Activated CD8-positive, alpha-beta memory T cell treated with anti-CD3 and anti-CD28 coated beads for 48 hours (primary cell): ENCODE measurements at regions not wholly inside any gene's neighbourhood (a gene's known extent, or its start where the extent isn't known, plus 50 kb on each side); places are given as distances from the start of the nearest gene placed in this dataset.

Experiments used
- DNase-seq, 3 experiments: peaks; one replicate each; pipeline ENCODE4 v3.0.0-alpha.2; 2020; ENCODE audit warnings: low read depth in 2 of 3, low spot score in 2 of 3

DNA sequence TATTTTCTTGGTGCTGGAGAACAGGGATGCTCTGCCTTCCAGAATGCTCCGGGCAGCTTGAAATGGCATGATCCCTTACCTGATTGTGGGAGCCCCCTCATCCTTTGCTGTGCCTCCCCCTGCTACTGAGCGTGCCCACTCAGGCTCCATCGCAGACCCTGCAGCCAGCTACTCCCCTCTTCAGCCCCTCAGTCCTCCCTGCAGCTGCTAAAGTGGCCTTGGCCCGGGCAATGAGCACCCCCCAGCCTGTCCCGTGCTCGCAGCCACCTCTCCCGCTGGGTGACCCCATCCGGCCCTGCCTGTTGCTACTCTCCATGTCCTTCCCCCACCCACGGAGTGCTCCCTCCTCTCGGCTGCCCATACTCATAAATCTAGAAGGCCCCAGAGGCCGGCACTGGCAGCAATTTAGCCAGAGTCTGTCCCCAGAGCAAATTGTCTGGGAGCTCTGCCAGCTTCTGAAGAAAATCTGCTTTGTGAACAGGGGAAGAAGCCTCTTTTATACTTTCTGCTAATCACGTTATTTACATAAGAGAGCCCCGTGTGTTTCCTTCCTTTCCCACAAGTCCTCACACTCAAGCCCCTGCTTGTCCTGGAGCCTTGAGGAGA, 143.7 kb upstream of the FRMD6 start:
- no peak for DNase-seq

DNA sequence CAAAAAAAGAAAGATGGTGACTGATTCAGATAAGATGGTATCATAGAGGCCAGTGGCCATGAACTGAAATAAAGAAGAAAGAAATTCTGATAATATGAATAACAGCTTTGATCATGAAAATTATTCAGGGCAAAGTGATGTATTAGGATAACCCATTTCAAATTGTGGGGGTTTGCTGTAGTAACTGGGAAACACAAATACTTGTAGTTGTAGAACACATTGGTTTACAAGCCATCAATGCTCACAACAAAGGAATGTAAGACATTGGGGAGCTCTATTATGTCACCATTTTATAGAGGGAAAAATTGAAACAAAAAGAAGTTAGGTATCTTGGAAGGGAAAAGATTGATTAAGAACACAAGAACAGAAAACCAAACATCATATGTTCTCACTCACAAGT, 140.4 kb upstream of the FRMD6 start:
- no peak for DNase-seq

DNA sequence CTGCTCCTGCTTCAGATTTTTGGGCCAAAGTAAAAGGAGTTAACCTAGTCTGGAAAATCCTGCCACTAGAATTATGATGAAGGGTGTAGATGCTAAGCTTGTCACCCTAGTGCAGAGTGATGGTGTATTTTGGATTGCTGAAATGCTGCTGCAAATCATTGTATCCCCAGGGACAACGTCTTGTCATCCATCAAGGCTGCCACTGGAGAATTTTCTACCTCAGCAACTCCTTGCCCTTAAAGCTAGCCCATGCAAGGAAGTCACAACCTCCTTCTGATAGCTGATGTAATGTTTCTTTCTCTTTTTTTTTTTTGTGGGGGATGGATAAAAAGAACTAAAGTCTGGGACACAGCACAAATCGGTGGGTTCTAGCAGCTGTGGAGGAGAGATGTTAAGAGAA, 139.4 kb upstream of the FRMD6 start:
- no peak for DNase-seq

DNA sequence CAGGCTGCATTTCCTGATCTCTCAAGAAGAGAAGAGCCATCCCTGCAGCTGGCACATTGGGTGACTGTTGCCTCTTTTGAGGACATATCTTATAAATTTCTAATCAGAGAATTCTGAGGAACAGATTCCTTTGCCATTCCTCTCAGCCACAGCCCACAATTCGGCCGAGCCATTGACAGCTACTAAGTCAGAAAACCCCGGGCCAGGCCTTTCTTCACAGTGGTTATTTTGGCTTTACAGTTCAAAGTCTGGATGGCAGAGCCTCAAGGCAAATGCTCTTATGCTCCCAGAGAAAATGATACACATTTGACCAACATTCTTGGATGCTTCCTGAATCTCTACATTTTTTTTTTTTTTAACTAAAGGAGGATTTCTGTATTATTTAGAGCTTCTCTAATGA, 138.4 kb upstream of the FRMD6 start:
- no peak for DNase-seq

DNA sequence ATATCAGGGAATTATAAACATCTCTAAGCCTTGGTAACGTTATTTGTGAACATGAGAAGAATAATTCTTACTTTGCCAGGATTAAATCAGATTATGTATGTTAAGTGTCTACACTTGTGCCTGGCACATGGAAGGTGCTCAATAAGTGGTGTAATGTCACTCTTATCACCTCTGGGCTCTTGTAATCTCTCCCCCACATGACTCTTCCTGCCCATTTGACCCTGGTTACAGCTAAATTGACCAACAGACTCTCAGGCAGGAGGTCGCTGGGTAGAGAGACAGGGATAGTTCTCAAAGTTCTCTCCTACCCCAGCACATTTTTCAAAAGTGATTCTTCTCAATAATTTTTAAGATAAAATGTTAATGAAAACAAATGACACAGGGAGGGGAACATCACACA, 137.8 kb upstream of the FRMD6 start:
- DNase-seq, result no peak

DNA sequence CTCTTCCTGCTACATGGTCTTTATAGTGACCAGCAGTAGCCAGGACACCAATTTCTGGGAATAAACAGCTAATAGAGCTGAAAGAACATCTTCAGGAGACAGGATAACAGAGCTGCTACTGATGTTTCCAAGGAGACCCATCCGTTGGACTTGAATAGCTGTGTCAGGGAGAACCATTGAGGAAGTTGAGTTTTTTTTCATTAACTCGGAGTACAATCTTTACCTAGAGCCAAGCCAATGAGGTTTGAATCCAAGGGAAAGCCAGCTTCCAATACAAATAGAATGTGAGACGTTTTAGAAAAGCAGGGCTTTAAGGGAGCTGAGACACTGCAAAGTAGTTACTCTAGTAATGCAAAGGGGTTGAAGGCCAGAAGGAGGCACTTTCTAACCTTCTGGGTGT, 136.1 kb upstream of the FRMD6 start:
- DNase-seq, result no peak

DNA sequence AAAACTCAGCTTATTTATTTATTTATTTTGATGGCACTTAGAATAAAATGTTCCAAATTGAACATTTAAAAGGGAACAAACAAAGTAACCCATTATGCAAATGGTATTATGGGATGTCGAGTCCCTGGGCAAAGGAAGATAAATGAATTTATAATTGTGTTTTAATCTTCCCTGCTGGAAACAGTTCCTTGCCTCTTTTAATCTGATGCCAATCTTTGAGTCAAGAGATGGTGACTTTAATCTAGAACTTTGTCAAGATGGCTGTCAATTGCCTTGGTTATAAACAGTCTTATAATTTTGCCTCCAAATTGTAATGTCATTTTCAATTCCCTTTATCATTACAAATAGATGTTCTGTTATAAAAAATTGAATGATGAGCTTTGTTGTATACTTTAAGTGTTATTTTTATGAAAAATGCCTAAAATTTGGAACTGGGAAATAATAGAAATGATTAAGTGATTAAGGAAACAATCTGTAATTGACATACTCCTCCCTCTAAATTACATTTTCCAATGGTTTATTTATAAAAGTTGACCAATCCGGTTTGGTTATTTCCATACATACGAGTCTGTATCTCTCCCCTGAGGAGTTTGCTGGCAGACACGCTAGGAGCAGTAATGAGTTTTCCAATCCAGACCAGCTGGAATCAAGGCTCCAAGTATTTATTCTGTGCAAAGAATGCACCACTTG, 134.9 kb upstream of the FRMD6 start:
- DNase-seq, result no peak

DNA sequence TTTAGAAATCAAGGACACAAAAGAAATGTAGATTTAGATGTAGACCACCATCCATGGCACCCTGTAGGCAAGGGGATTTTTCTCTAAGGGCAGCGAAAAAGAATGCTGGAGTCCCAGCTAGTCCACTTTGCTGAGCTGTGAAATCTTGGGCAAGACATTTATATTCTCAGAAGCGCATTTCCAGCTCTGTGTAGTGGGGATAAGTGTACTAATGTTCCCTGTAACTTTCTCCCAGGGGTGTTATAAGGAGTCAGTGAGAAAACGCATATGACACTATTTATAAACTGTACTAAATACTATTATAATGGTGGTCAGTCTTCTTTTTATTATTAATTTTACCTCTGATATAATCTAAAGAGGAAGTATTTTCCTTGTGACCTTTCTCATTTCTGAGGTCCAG, 133.4 kb upstream of the FRMD6 start:
- DNase-seq, result no peak

DNA sequence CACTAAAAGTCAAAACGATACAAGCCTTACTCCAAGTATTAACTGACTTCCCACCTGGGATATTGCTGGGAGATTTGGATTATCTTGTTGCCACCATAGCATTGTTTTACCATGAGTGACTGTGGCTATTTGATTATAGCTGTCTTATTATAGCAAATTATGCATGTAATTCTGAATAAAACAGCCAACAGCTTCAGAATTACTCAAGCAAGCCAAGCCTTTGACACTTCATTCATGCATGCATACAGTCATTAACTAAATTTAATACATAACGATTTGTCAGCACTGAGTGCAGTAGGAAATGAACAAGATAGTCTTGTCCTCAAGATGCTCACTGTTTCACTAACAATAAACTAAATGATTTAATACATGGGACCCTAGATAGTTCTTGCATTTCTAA, 133.0 kb upstream of the FRMD6 start:
- DNase-seq, result no peak

DNA sequence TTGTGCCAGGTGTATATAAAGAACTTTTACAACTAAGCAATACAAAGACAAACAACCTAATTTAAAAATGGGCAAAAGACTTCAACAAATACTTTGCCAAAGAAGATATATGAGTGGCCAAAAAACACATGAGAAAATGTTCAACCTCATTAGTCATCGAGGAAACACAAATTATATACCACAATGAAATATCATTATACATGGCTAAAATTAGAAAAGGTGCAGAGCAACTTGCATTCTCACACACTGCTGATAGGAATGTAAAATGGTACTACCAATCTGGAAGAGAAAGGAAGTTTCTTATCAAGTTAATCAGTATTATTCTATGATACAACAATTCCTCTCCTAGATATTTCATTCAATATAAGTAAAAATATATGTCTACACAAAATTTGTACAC, 131.6 kb upstream of the FRMD6 start:
- DNase-seq, result no peak

DNA sequence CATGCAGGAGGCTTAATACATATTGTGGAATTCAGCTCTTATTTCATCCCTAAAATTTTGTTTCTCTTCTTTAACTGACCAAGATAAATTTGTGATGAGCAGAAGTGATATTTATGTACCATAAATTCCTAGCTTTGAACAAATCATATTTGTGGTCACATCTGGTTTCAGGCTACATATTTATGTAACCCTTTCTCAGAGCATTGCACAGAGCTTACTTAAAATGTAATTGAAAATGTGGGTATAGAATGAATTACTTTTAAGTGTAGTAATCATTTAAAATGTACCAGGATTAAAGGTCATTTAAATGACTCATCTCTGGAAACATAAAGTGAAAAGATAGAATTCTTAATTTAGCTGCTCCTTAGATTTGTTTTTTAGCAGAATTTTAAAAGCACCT, 129.9 kb upstream of the FRMD6 start:
- no peak for DNase-seq

DNA sequence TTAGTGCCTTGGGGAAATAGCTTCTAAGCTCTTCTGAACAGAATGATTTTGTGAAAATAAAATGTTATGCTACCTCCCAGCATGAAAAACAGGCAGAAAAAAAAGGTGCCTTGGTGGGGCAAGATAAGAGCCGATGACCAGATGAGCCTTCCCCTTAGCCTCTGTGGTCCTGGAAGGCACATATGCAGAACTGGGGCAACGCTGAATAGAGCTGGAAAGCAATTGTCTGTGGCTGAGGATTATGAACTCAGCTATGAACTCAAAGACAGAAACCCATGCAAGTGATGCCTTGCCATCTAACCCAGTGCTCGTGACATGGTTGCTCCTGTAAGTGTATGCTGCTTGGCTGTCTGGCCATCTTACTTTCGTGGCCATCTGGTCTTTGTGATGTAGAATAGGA, 128.5 kb upstream of the FRMD6 start:
- DNase-seq, result no peak

DNA sequence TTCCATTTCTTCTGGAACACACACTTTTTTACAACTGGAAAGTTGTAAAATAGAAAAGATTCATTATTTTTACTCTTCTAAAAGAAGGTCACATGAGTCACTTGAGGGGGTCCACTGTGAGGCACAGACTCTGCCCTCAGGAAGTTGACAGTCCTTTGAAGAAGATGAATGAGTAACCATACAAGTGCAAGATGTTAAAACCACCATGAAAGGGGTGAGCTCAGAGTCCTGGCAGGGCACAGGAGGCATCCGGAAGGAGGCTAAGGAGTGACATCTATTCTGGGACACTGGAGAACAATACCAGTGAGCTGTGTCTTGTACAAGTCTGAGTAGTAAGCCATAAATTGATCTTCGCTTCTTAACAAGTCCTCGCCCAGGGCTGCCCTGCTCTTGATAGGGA, 126.0 kb upstream of the FRMD6 start:
- DNase-seq, result no peak

DNA sequence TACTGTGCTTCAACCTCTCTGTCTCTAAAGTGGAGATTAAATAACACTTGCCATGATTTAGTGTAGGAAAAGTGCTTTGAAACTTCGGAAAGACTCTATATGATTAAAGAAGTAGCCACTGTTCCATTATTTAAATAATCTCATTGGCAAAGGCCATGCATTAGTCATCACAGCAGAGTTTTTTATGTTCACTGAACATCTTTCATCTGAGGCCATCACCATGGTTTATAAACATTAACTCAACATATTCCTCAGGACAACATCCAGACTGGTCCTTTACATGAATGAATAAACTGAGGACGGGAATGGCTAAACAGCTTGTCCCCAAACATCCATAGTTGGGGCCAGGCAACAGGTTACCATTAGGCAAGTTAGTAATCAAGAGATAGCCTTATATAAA, 124.6 kb upstream of the FRMD6 start:
- no peak for DNase-seq

DNA sequence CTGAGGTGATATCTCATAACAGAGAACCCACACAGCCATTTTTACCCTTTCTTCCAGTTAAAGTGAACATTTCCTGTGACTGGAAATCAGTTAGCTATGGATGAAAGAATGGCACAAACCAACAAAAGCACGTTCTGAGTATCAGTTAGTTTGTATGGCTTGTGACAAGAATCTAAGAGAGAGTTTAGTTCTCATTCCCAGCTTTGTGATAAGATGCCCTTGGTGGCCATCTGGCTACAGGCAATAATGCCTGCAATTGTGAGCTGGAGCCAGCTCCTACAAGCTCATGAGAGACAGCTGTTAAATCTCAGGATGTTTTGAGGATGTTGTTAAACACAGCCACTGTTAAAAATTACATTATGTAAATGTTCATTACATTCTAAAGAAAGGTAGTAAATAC, 122.0 kb upstream of the FRMD6 start:
- no peak for DNase-seq

DNA sequence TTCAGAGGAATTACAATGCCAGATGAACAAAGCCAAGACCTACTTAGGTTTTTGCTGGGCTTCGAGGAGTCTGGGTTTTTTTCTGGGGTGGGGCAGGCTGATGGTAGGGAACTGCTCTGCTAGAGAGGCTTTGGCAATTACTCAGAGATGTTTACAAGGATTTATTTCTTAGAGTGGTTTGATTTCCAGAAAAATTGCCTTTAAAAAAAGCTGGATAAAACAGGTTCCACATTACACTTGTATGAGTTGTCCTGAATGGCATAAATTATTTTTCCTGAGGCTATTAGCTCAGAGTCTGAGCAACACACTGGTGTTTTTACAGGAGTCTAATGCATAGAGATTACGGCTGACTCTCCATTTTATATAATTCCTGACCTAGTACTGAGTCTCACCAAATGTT, 118.5 kb upstream of the FRMD6 start:
- no peak for DNase-seq

DNA sequence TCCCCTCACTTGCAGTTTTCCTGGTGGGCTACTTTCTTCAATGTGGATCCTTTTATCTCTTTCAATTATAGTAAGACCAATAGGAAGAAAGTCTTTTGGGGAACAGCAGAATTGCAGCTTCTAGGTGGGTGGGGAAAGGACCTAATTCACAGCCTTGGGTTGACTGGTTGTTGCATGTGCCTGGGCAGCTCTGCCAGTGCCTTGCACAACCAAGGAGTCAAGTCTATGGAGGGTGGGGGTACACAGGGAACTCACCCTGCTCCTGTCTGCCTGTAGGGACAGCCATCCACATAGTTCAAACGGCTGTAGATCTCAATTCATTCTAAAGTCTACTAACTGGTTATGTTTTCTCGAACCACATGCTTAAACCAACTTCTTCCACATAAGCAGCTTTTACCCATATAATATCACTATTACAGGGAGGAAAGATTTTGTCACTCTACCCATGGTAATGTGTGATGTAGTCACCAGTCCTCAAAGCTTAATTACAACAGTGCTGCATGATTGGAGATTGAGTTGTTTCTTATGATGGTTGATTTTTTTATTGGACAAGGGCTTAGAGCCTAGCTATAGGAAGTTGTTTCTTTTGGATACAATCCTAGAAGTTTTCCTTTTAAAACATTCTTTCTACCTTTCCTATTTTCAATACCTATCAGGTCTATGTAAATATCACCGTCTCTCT, 117.7 kb upstream of the FRMD6 start:
- DNase-seq, result no peak

DNA sequence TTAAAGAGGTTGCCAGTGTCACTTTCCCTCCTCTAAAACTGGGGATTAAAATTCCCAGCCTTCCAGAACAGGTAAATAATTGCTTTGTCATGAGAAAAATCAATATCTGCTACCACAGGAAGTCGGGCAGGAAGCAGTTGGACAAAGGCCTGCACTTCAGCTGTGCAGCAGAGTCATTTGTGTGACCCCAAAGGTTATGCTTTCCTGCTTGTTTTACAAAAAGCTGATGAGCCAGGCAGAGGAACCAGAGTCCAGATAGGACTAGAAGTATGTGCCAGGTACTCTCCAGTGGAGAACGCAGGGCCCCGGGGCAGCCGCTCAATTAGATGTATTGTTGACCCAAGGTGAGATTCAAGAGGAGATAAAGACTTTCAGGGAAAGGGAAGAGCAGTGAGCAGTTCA, 117.1 kb upstream of the FRMD6 start:
- no peak for DNase-seq

DNA sequence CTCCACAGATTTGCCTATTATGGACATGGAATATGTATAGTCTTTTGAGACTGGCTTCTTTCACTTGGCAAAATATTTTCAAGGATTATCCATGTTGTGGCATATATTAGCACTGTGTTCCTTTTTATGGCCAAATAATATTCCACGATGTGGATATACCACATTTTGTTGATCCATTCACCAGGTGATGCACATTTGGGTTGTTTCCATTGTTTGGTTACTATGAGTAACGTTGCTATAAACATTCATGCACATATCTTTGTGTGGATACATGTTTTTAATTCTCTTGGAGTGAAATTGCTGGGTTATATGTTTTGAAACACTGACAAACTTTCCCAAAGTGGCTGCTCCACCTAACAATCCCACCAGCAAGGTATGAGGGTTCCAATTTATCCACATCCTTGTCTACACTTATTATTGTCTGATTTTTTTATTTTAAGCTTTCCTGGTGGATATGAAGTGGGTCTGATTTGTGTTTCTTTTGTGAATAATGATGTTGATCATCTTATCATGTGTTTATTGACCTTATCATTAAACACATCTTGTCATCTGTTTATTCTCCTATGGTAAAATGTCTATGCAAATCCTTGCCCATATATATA, 116.2 kb upstream of the FRMD6 start:
- no peak for DNase-seq

DNA sequence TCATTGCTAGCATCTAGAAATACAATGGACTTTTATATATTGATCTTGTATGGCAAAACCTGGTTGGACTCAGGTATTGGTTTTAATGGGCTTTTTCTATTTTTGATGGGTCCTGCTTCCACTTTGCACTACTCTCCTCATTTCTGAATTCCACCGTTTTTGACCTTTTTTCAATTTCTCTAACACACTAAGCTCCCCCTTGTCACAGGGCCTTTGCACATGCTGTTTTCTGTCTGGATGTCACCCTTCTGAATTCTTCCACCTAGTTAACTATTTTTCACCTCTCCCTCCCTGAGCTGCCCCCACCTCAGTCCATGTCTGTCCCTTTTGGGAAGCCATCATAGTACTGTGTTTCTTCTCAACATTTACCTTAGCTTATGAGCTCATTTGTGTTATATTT, 112.7 kb upstream of the FRMD6 start:
- DNase-seq, result no peak

DNA sequence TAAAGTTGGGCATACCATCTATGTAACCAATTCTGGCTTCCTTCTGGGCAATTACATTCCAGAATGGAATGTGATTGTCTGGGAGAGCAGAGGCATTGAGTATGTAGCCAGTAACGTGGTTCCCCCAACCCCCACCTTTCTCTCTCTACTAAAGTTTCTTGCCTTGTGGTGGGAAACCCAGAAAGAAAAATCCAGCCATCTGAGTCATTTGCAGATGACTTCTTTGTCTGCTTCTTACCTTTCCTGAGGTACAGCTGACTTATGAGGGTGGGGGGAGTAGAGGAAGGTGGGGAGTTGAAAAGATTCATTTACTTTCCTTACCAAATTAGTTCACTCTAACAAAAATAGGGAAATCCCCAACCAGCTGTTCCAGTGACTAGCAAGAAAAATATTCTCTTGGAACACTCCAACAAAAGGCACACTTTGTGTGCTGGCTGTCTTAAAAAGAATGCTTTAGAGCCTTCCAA, 112.1 kb upstream of the FRMD6 start:
- no peak for DNase-seq

DNA sequence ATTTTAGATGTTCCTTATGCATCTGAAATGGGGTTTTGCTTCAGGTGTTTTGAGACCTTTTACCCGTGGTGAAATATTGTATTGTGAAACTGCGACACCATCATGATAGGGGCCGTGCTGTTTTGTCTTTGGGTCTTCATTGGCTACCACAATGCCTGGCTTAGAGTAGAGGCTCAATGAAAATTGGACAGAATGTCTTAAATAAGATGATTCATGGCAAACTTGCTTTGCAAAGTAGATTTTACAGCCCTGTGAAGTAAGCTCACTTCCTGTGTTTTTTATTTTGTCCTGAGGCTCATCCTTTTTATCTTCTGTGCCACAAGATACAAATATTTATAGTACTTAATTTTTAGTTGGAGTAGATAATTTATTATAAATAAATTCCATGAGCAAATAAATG, 111.3 kb upstream of the FRMD6 start:
- DNase-seq, result no peak
